Fibroblast of pulmonary artery (primary cell): ENCODE measurements at regions not wholly inside any gene's neighbourhood (a gene's known extent, or its start where the extent isn't known, plus 50 kb on each side); places are given as distances from the start of the nearest gene placed in this dataset.

ENCODE experiments used
- DNase-seq: peaks from one replicate; pipeline ENCODE4 v3.0.0-alpha.2; 2010; ENCODE audit warnings: low read depth
- H3K4me3 ChIP-seq: replicated peaks from 2 replicates; pipeline ENCODE4 v1.5.1; 2011; ENCODE audit warnings: low read depth, mild to moderate bottlenecking, control low read depth, low read length, moderate library complexity
- CTCF ChIP-seq: IDR thresholded peaks from 2 replicates; pipeline ENCODE4 v1.5.1; 2011; ENCODE audit warnings: mild to moderate bottlenecking, control low read depth, low read length, inconsistent platforms; ENCODE audit errors: missing control alignments

- DNase-seq: no peak
- no peak overlapping the region for H3K4me3 ChIP-seq
- no peak for TF ChIP-seq CTCF
These were observed 100.8 kb upstream of the SYT13 start for GRCh38 chr11:45386972-45387371.

GRCh38 chr11:45385844-45386243 lies 99.7 kb upstream of the SYT13 start:
- DNase-seq: no peak
- TF ChIP-seq CTCF: no peak
- H3K4me3 ChIP-seq: no peak overlapping the region

GRCh38 chr11:45385423-45385822 lies 99.3 kb upstream of the SYT13 start:
- DNase-seq: no peak
- no peak for TF ChIP-seq CTCF
- H3K4me3 ChIP-seq: no peak overlapping the region

GRCh38 chr11:45384711-45385241 lies 98.6 kb upstream of the SYT13 start:
- no peak overlapping the region for H3K4me3 ChIP-seq
- TF ChIP-seq CTCF: no peak
- no peak for DNase-seq

GRCh38 chr11:45384016-45384415 lies 97.9 kb upstream of the SYT13 start:
- H3K4me3 ChIP-seq: no peak overlapping the region
- no peak for DNase-seq
- TF ChIP-seq CTCF: no peak

- DNase-seq: peak; percentile 29
- TF ChIP-seq CTCF: no peak
- no peak overlapping the region for H3K4me3 ChIP-seq
These were observed 97.1 kb upstream of the SYT13 start for GRCh38 chr11:45383224-45383623.

GRCh38 chr11:45382133-45382878 lies 96.2 kb upstream of the SYT13 start:
- no peak for TF ChIP-seq CTCF
- no peak for DNase-seq
- H3K4me3 ChIP-seq: no peak overlapping the region
